H1 (cell line): ENCODE measurements at regions not wholly inside any gene's neighbourhood (a gene's known extent, or its start where the extent isn't known, plus 50 kb on each side); places are given as distances from the start of the nearest gene placed in this dataset.

Experiments
- CTCF ChIA-PET: fragments of 300-600 bp; sonication (Branson Sonifier 250); formaldehyde crosslinking; loops from one replicate; lab custom pipeline; 2021; ENCODE audit not compliant: partially characterized antibody; lab: Charles Lee
- POLR2A ChIA-PET: fragments of 300-600 bp; sonication (Branson Sonifier 250); formaldehyde crosslinking; loops from one replicate; lab custom pipeline; 2021; ENCODE audit warnings: inconsistent platforms; ENCODE audit not compliant: partially characterized antibody; lab: Charles Lee
- DNase-seq, 2 experiments: peaks; one replicate each; pipeline versions ENCODE4 v3.0.0 to v3.0.0-alpha.2; 2010 to 2022; ENCODE audit warnings: low spot score in 2 of 2, low read depth in 1 of 2, mixed read lengths in 1 of 2
- FAIRE-seq: peaks from 2 replicates; lab custom pipeline; 2011; peaks lifted over from hg19 to GRCh38; lab: Jason Lieb, UNC
- H2AFZ ChIP-seq: 2 replicates; pipeline ENCODE4 v1.8.1; 2012; ENCODE audit warnings: low read length, inconsistent platforms
- H2AK5ac ChIP-seq: 2 replicates; pipeline ENCODE4 v1.6.1; 2013; ENCODE audit warnings: low read depth, low read length
- H2BK120ac ChIP-seq: replicated peaks from 2 replicates; pipeline ENCODE3; 2013; ENCODE audit warnings: low read depth, low read length, inconsistent platforms
- H2BK12ac ChIP-seq: 2 replicates; pipeline ENCODE4 v1.6.1; 2013; ENCODE audit warnings: low read depth, low read length
- H2BK15ac ChIP-seq: 2 replicates; pipeline ENCODE4 v1.6.1; 2013; ENCODE audit warnings: low read length
- H2BK20ac ChIP-seq: 2 replicates; pipeline ENCODE4 v1.6.1; 2013; ENCODE audit warnings: low read length
- H2BK5ac ChIP-seq: 2 replicates; pipeline ENCODE4 v1.6.1; 2013; ENCODE audit warnings: low read depth, low read length
- H3K14ac ChIP-seq: 2 replicates; pipeline ENCODE4 v1.6.1; 2013; ENCODE audit warnings: inconsistent platforms; ENCODE audit not compliant: insufficient read length
- H3K18ac ChIP-seq: 2 replicates; pipeline ENCODE4 v1.6.1; 2013; ENCODE audit warnings: low read length; ENCODE audit errors: extremely low read depth
- H3K23ac ChIP-seq: 2 replicates; pipeline ENCODE4 v1.6.1; 2013; ENCODE audit warnings: inconsistent platforms; ENCODE audit not compliant: insufficient read length
- H3K23me2 ChIP-seq: 2 replicates; pipeline ENCODE4 v1.6.1; 2013; ENCODE audit warnings: low read depth, low read length
- H3K27ac ChIP-seq: 2 replicates; pipeline ENCODE4 v1.6.1; 2011; ENCODE audit warnings: low read depth, low read length, inconsistent platforms
- H3K27me3 ChIP-seq, 4 experiments: replicated peaks in 1 of 4; 1 replicate in 1 of 4; 2 replicates in 3 of 4; pipeline versions ENCODE4 v1.6.1 to v1.8.1; 2011 to 2013; ENCODE audit warnings: low read length in 3 of 4, mild to moderate bottlenecking in 3 of 4, inconsistent platforms in 2 of 4, mixed read lengths in 2 of 4, moderate library complexity in 1 of 4; ENCODE audit not compliant: control insufficient read depth in 3 of 4, insufficient read depth in 3 of 4; ENCODE audit errors: extremely low read depth in 1 of 4
- H3K36me3 ChIP-seq, 4 experiments: 2 replicates each; pipeline versions ENCODE4 v1.6.1 to v1.8.1; 2011 to 2013; ENCODE audit warnings: mild to moderate bottlenecking in 4 of 4, low read length in 3 of 4, moderate library complexity in 2 of 4, control low read depth in 1 of 4, inconsistent platforms in 1 of 4; ENCODE audit not compliant: insufficient read depth in 4 of 4, control insufficient read depth in 2 of 4
- H3K4ac ChIP-seq: replicated peaks from 2 replicates; pipeline ENCODE3; 2013; ENCODE audit warnings: low read length, low read depth, mixed read lengths, inconsistent platforms; ENCODE audit not compliant: insufficient read length
- H3K4me1 ChIP-seq, 4 experiments: replicated peaks in 1 of 4; 1 replicate in 1 of 4; 2 replicates in 3 of 4; pipeline versions ENCODE4 v1.6.1 to v1.8.1; 2011 to 2013; ENCODE audit warnings: low read length in 3 of 4, inconsistent platforms in 2 of 4, mixed read lengths in 1 of 4; ENCODE audit not compliant: insufficient read depth in 4 of 4, control insufficient read depth in 3 of 4
- H3K4me2 ChIP-seq, 2 experiments: 2 replicates each; pipeline versions ENCODE4 v1.6.1 to v1.8.1; 2011 to 2013; ENCODE audit warnings: low read depth in 2 of 2, low read length in 2 of 2, control low read depth in 1 of 2, inconsistent platforms in 1 of 2, mild to moderate bottlenecking in 1 of 2; ENCODE audit not compliant: insufficient read depth in 1 of 2
- H3K4me3 ChIP-seq, 4 experiments: fragments of 200-600, 300-600 bp in 1 of 4; sonication (generic), shearing (Covaris generic), sonication (Bioruptor Twin) in 1 of 4; 2 replicates each; pipeline versions ENCODE4 v1.5.1 to v1.8.1; 2011 to 2016; ENCODE audit warnings: low read length in 4 of 4, low read depth in 3 of 4, control low read depth in 2 of 4, inconsistent platforms in 2 of 4, mild to moderate bottlenecking in 2 of 4, mixed read lengths in 1 of 4, moderate library complexity in 1 of 4; ENCODE audit not compliant: insufficient read depth in 2 of 4; ENCODE audit errors: extremely low read depth in 1 of 4
- H3K56ac ChIP-seq: replicated peaks from 2 replicates; pipeline ENCODE3; 2013; ENCODE audit warnings: low read depth, mild to moderate bottlenecking, mixed read lengths, low read length, inconsistent platforms; ENCODE audit not compliant: insufficient read length
- H3K79me1 ChIP-seq: 2 replicates; pipeline ENCODE4 v1.6.1; 2013; ENCODE audit warnings: low read depth, low read length, control low read depth
- H3K79me2 ChIP-seq, 2 experiments: 2 replicates each; pipeline versions ENCODE4 v1.6.1 to v1.8.1; 2012 to 2013; ENCODE audit warnings: low read length in 2 of 2, mild to moderate bottlenecking in 2 of 2, inconsistent platforms in 1 of 2; ENCODE audit not compliant: insufficient read depth in 2 of 2, control insufficient read depth in 1 of 2
- H3K9ac ChIP-seq, 4 experiments: replicated peaks in 1 of 4; 1 replicate in 1 of 4; 2 replicates in 3 of 4; pipeline versions ENCODE4 v1.6.1 to v1.8.1; 2011 to 2013; ENCODE audit warnings: low read depth in 3 of 4, low read length in 3 of 4, control low read depth in 2 of 4, mild to moderate bottlenecking in 2 of 4, moderate library complexity in 2 of 4, inconsistent platforms in 1 of 4; ENCODE audit errors: extremely low read depth in 1 of 4
- H3K9me3 ChIP-seq, 2 experiments: 2 replicates each; pipeline versions ENCODE4 v1.6.1 to v1.8.1; 2012 to 2013; ENCODE audit warnings: mild to moderate bottlenecking in 2 of 2, moderate library complexity in 2 of 2, control low read depth in 1 of 2, inconsistent platforms in 1 of 2, low read depth in 1 of 2, low read length in 1 of 2, mixed read lengths in 1 of 2; ENCODE audit not compliant: insufficient read depth in 2 of 2
- H4K20me1 ChIP-seq, 2 experiments: replicated peaks in 1 of 2; 2 replicates each; pipeline versions ENCODE3 to v1.8.1; 2011 to 2013; ENCODE audit warnings: inconsistent platforms in 2 of 2, low read length in 2 of 2, mild to moderate bottlenecking in 1 of 2; ENCODE audit not compliant: insufficient read depth in 2 of 2, control insufficient read depth in 1 of 2
- H4K5ac ChIP-seq: 2 replicates; pipeline ENCODE4 v1.6.1; 2013; ENCODE audit warnings: low read length, low read depth, mixed read lengths, inconsistent platforms; ENCODE audit not compliant: insufficient read length
- H4K8ac ChIP-seq: 2 replicates; pipeline ENCODE4 v1.8.0; 2013; ENCODE audit warnings: mild to moderate bottlenecking, moderate library complexity, low read length, inconsistent platforms; ENCODE audit not compliant: insufficient read depth; ENCODE audit errors: extremely low read depth
- H4K91ac ChIP-seq: replicated peaks from 2 replicates; pipeline ENCODE3; 2013; ENCODE audit warnings: low read length, mixed read lengths, inconsistent platforms; ENCODE audit not compliant: insufficient read length
- BCL11A ChIP-seq, 2 experiments: IDR thresholded peaks; one replicate each; pipeline ENCODE4 v1.6.1; 2011; ENCODE audit warnings: low read depth in 2 of 2, low read length in 2 of 2, mild to moderate bottlenecking in 2 of 2
- CEBPB ChIP-seq: IDR thresholded peaks from 2 replicates; pipeline ENCODE4 v1.6.1; 2012; ENCODE audit warnings: low read depth, low read length
- JUN ChIP-seq: IDR thresholded peaks from 2 replicates; pipeline ENCODE4 v1.6.1; 2011; ENCODE audit warnings: low read depth, mild to moderate bottlenecking, improper control_type of control experiment, low read length
- POLR2AphosphoS5 ChIP-seq: IDR thresholded peaks from 2 replicates; pipeline ENCODE4 v1.6.1; 2011; ENCODE audit warnings: low read depth, low read length
- SRF ChIP-seq: IDR thresholded peaks from 2 replicates; pipeline ENCODE4 v1.6.1; 2011; ENCODE audit warnings: mild to moderate bottlenecking, low read depth, low read length, moderate library complexity
- WGBS, 2 experiments: shearing (Covaris generic) in 1 of 2; methylation state at CpG; one replicate each; pipeline versions ENCODE4 v1.1.6 to v1.1.7; 2013 to 2015; ENCODE audit warnings: low lambda C conversion rate in 2 of 2, mixed read lengths in 2 of 2, inconsistent platforms in 1 of 2, low coverage in 1 of 2, missing lambda C conversion rate in 1 of 2; ENCODE audit not compliant: insufficient replicate concordance in 2 of 2, insufficient coverage in 1 of 2, insufficient read length in 1 of 2; ENCODE audit errors: extremely low coverage in 1 of 2, missing lambda C conversion rate in 1 of 2; 5-methylcytosine and 5-hydroxymethylcytosine counted together

DNA sequence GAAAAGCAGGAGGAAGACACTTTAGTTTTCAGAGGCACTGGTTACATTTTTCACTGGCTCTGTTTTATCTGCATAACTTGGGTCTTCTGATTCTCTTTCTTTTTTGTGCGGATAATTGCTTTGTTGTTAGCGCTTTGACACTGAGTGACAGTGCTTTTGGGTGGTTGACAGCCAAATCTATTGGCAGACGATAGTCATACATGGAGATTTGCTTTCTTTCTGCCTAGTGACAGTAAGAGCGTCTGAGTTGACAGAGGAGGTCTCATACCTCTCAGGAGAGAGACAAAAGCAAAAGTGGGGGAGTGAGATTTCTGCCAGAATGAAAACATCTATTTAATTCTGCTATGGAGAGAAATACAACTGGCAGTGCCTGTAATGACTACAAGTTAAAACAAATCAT is 2278.0 kb upstream of the WWC1 start:
- Histone ChIP-seq H2BK15ac (no peak overlapping the region), H3K56ac (no peak overlapping the region), H3K4me3 (no peak overlapping the region), H4K8ac (no peak overlapping the region), H4K5ac (no peak overlapping the region), H2BK20ac (no peak overlapping the region), H2BK5ac (no peak overlapping the region), H3K4ac (no peak overlapping the region), H3K27me3 (no peaks in the 10 kb centered on the region; a peak in 1 of 7 replicates), H2BK120ac (no peak overlapping the region), H3K79me1 (no peaks in the 10 kb centered on the region), H3K14ac (no peak overlapping the region), H4K91ac (no peak overlapping the region), H3K18ac (no peak overlapping the region), H3K4me2 (no peak overlapping the region), H3K36me3 (no peaks in the 10 kb centered on the region), H2AFZ (no peak overlapping the region), H3K9ac (no peak overlapping the region), H2BK12ac (no peak overlapping the region), H3K23ac (no peak overlapping the region), H3K4me1 (no peaks in the 10 kb centered on the region), H3K27ac (no peak overlapping the region), H4K20me1 (no peaks in the 10 kb centered on the region), H3K79me2 (no peaks in the 10 kb centered on the region), H2AK5ac (no peak overlapping the region), H3K9me3 (no peaks in the 10 kb centered on the region), H3K23me2 (no peaks in the 10 kb centered on the region)
- DNase-seq (no peak), FAIRE-seq (no peak)
- CTCF ChIA-PET = no interaction called here
- TF ChIP-seq JUN (no peak), POLR2AphosphoS5 (no peak), SRF (no peak), BCL11A (IDR thresholded peaks at IDR 0.05; ENCODE audit: low read depth in 2 of 2, low read length in 2 of 2) (no peak), CEBPB (no peak)
- 86% methylated on average over 4 of the region's 4 CpGs; no CpG with 5 or more reads in 1 of the 2 experiments for WGBS, 2 experiments
- POLR2A ChIA-PET = no interaction called here
